ENCODE measurements at regions not wholly inside any gene's neighbourhood (a gene's known extent, or its start where the extent isn't known, plus 50 kb on each side); places are given as distances from the start of the nearest gene placed in this dataset.

- no peak for DNase-seq
These were observed 557.7 kb downstream of the BRD1 start for GRCh38 chr22:49269928-49270327.

- no peak for DNase-seq
These were observed 558.3 kb downstream of the BRD1 start for GRCh38 chr22:49269371-49269770.

- no peak for DNase-seq
These were observed 558.7 kb downstream of the BRD1 start for GRCh38 chr22:49268924-49269323.

DNA sequence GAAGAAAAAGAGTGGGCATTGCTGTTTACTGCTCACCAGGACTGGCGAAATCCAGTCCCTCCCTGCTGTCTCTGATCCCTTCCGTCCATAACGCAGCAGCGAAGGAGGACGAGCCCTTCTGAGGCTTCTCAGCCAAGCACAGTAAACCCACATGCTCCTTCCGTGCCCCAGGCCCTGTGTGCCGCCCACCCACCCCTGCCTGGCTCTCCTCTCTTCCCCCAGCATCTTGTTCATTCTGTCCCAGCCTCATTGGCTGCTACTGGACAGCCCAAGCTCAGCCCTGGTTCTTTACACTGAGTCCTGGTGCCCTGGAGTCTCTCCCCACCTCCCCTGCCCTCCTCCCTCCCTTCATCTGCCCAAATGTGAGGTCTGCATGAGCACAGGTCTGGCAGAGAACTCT, 559.7 kb downstream of the BRD1 start:
- DNase-seq: no peak

GRCh38 chr22:49266561-49267519, 560.8 kb downstream of the BRD1 start:
- no peak for DNase-seq

DNA sequence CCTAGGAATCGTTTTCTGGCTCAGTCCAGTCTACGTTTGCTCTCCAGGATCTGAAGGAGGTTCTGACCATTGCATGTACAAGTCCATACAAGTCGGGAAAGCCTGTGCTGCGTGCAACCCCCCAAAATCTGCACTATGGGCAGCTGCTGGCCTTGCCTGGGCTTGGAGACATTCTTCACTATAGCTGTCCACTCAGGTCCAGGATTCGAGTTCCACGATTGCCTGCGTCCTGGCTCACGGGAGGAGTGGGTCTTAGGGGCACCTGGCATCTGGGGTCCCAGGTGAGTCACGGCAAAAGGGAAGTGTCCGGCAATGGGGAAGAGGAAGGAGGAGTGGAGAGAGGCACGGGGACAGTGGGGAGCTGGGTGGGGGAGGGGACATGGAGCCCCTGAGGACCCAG, 563.0 kb downstream of the BRD1 start:
- DNase-seq: no peak

GRCh38 chr22:49263101-49263500, 564.6 kb downstream of the BRD1 start:
- no peak for DNase-seq

GRCh38 chr22:49262167-49262566, 565.5 kb downstream of the BRD1 start:
- no peak for DNase-seq

DNA sequence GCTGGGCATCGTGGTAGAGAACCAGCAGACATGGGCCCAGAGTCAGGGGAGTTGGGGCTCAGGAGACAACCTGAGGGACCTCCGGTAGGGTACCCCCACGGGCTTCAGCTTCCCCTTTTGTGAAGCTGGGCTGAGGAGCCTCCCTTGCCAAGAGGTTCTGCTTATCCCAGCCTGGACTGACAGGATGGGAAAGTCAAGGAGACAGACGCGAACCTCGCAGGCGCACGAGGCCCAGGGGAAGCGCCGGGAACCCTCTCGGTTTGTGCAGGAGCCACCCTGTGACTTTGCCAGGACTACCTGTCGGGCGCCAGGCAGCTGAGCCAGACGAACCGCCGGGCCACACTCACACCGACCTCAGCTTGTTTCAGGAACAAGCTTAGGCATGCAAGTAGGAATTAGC, 566.1 kb downstream of the BRD1 start:
- DNase-seq: no peak

- DNase-seq: no peak
These were observed 566.7 kb downstream of the BRD1 start for GRCh38 chr22:49260681-49261580.

GRCh38 chr22:49259839-49260615, 567.6 kb downstream of the BRD1 start:
- DNase-seq: no peak

DNA sequence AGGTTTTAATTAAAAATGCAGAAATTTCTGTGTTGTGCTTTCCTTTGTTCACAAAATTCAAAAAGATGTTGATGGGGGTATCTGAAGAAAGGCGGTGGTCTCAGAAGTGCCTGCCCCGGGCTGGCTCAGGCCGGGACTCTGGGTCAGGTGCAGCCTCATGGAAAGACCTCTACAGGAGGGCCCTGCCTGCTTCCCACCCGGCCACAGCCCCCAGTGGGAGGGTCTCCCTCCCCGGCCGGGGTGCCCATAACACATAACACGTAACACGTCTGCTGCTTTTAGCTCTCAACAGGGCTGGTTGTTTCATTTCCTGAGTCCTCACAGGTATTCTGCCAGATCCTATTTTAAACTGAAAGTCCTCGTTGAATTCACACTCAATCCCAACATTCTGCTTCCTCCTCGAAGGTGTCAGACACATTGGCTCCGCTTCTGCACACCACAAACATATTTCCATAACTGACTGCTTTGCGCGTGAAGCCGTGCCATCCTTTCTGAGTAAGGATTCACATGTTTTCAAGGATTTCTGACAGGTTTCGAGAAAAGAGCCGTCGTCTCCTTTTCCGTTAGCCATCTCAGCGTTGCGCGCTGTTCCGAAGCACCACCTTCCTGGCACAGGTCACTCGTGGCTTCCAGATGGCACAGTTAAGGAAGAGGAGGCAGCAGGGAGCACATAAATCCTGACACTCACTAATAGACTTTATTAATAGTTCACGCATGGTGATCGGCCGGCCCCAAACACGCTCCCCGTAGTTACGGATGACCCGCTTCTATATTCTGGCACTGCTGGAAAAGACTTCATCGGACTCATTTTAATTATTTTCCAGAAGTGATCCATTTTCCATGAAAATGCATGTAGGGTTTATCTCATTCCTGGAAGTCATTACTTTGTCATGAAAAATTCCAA, 569.3 kb downstream of the BRD1 start:
- DNase-seq: no peak

DNA sequence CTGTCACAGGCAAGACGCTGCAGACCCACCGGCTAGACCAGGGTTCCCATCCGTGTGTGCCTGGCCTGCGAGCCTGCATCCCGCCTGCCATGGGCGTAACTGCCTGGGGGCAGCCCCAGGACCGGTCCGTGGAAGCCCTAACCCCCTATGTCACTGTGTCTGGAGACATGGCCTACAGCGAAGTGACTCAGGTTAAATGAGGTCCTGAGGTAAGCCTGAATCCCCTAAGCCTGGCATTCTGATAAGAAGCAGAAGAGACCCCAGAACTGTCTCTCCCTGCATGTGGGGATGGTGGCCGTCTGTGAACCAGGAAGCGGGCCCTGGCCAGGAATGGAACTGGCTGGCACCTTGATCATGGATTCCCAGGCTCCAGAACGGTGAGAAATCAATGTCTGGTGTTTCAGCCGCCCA, 570.1 kb downstream of the BRD1 start:
- no peak for DNase-seq

GRCh38 chr22:49255741-49256318, 571.8 kb downstream of the BRD1 start:
- DNase-seq: no peak

- DNase-seq: no peak
These were observed 572.5 kb downstream of the BRD1 start for GRCh38 chr22:49255154-49255553.

GRCh38 chr22:49253656-49254055, 574.0 kb downstream of the BRD1 start:
- no peak for DNase-seq

DNA sequence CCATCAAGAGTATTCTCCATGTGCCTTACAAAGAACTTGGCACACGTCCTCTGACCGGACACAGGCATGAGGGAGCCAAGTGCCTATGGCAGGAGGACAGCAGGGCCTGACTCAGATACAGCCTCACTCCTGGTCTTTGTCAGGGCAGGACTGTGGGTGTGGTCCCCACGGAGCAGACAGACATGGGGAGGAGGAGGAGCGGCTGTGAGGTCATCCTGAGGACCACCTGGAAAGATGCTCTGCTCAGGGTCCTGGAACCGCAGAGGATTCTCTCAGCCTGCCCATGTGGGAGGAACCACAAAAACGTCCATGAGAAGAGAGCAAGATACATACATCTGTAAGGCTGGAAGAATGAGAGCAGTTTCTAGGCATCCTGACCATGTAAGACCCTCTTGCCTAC, 576.3 kb downstream of the BRD1 start:
- no peak for DNase-seq

DNA sequence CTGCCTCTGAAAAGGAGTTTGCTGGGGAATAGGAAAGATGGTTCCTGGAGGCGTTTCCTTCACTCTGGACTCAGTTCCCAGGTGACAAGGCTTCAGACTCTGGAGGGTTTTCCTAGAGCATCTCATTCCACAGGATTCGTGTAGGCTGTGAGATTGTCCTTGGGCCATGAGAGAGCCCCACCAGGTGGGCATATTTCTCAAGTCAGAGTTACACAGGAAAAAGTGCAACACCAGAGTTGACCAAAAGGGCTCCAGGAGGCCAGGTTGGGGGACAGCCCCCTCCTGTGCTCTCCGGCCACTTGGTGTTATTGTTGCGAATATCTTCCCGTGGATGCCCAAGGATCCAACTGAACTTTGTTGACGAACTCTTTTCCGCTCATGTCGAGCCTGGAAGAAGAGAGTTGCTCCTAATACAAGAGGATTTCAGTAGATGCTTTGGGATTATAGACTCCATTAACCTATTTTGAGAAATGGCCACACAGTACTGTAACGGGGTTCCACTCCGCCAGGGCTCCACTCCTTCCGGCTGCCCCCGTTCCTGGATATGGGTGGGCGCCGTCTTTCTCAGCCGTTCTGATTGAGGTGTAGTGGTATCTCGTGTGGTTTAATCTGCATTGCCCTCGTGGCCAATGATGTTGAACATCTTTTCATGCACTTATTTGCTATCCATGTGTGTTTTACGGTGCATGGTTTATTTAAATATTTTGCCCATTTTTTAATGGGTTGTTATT, 580.3 kb downstream of the BRD1 start:
- DNase-seq: no peak

GRCh38 chr22:49244466-49245420, 582.9 kb downstream of the BRD1 start:
- DNase-seq: no peak

DNA sequence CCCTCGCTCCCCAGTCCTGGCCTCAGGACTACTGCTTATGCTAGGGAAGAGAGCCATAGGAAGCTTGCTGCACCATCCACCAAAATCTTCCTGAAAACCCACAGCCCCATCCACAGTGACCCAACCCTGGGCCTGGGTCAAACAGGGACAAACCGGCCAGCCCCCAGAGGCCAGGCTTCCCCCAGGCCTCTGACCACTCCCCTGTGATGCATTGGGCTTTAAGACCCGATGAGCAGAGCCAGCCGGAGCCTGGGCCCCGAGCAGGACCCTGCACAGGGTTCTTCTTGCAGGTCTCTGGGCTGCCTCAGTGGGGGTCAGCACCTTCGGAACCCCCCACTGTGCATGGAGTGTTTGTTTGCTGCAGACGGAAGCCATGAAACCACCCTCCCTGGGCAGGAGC, 583.7 kb downstream of the BRD1 start:
- DNase-seq: no peak
